Progenitor cell of endocrine pancreas (in vitro differentiated cells): ENCODE measurements at regions not wholly inside any gene's neighbourhood (a gene's known extent, or its start where the extent isn't known, plus 50 kb on each side); places are given as distances from the start of the nearest gene placed in this dataset.

ENCODE experiments used
- DNase-seq: peaks from one replicate; pipeline ENCODE4 v3.0.0; 2021; ENCODE audit warnings: low spot score; ENCODE audit not compliant: unreplicated experiment
- H3K27ac Mint-ChIP-seq: 2 replicates; pipeline ENCODE4 v1.8.0; 2021; ENCODE audit warnings: mild to moderate bottlenecking, moderate library complexity, mixed read lengths
- H3K27me3 Mint-ChIP-seq: 2 replicates; pipeline ENCODE4 v1.8.0; 2021; ENCODE audit warnings: mixed read lengths
- H3K36me3 Mint-ChIP-seq: 2 replicates; pipeline ENCODE4 v1.8.0; 2022; ENCODE audit warnings: mixed read lengths; ENCODE audit not compliant: insufficient read depth
- H3K4me1 Mint-ChIP-seq: 2 replicates; pipeline ENCODE4 v1.8.0; 2021; ENCODE audit warnings: low read depth, mixed read lengths
- H3K4me3 Mint-ChIP-seq: 2 replicates; pipeline ENCODE4 v1.8.0; 2021; ENCODE audit warnings: low read depth, mild to moderate bottlenecking, moderate library complexity, mixed read lengths
- H3K9me3 Mint-ChIP-seq: 2 replicates; pipeline ENCODE4 v1.8.0; 2021; ENCODE audit warnings: low read depth, mixed read lengths
- CTCF ChIP-seq: fragments of 200-600 bp; sonication (generic); IDR thresholded peaks from one replicate; pipeline ENCODE4 v1.5.0; 2021; ENCODE audit warnings: antibody characterized with exemption, mild to moderate bottlenecking; ENCODE audit not compliant: unreplicated experiment

- H3K4me3 Mint-ChIP-seq: no peak overlapping the region
- peaks cover 8% of the 10 kb centered on the region for H3K27me3 Mint-ChIP-seq
- no peaks in the 10 kb centered on the region for H3K36me3 Mint-ChIP-seq
- TF ChIP-seq CTCF: no peak
- no peak for DNase-seq
- H3K4me1 Mint-ChIP-seq: peaks cover 5% of the 10 kb centered on the region
- no peak overlapping the region for H3K27ac Mint-ChIP-seq
- H3K9me3 Mint-ChIP-seq: peaks cover 3% of the 10 kb centered on the region
These were observed 128.7 kb downstream of the CRYAA start for GRCh38 chr21:43297391-43297981.

- no peak overlapping the region for H3K4me3 Mint-ChIP-seq
- no peaks in the 10 kb centered on the region for H3K36me3 Mint-ChIP-seq
- peaks cover 3% of the 10 kb centered on the region for H3K9me3 Mint-ChIP-seq
- peaks cover 8% of the 10 kb centered on the region for H3K27me3 Mint-ChIP-seq
- no peak for DNase-seq
- TF ChIP-seq CTCF: no peak
- H3K4me1 Mint-ChIP-seq: peaks cover 5% of the 10 kb centered on the region
- no peak overlapping the region for H3K27ac Mint-ChIP-seq
These were observed 126.5 kb downstream of the CRYAA start for GRCh38 chr21:43295066-43295958.

GRCh38 chr21:43294194-43294902 is 125.5 kb downstream of the CRYAA start:
- no peak overlapping the region for H3K27ac Mint-ChIP-seq
- H3K4me3 Mint-ChIP-seq: no peak overlapping the region
- no peaks in the 10 kb centered on the region for H3K36me3 Mint-ChIP-seq
- H3K9me3 Mint-ChIP-seq: peaks cover 3% of the 10 kb centered on the region
- peaks cover 5% of the 10 kb centered on the region for H3K4me1 Mint-ChIP-seq
- TF ChIP-seq CTCF: no peak
- peaks cover 8% of the 10 kb centered on the region for H3K27me3 Mint-ChIP-seq
- no peak for DNase-seq

- TF ChIP-seq CTCF: no peak
- Mint-ChIP-seq H3K4me1 (peaks cover 14% of the 10 kb centered on the region), H3K36me3 (no peaks in the 10 kb centered on the region), H3K27me3 (peaks cover 8% of the 10 kb centered on the region), H3K9me3 (peaks cover 3% of the 10 kb centered on the region), H3K27ac (no peak overlapping the region), H3K4me3 (no peak overlapping the region)
- DNase-seq: no peak
These were observed 124.0 kb downstream of the CRYAA start for GRCh38 chr21:43292866-43293142.

GRCh38 chr21:43292041-43292865 is 123.4 kb downstream of the CRYAA start:
- TF ChIP-seq CTCF: no peak
- no peak overlapping the region for H3K4me3 Mint-ChIP-seq

More at GRCh38 chr21:43292041-43292865, 123.4 kb downstream of the CRYAA start:
- Mint-ChIP-seq H3K4me1 (peaks cover 19% of the 10 kb centered on the region), H3K9me3 (peaks cover 3% of the 10 kb centered on the region), H3K27me3 (peaks cover 8% of the 10 kb centered on the region), H3K27ac (no peak overlapping the region), H3K36me3 (no peaks in the 10 kb centered on the region)
- DNase-seq: no peak
